Neural progenitor cell (in vitro differentiated cells): ENCODE measurements at regions not wholly inside any gene's neighbourhood (a gene's known extent, or its start where the extent isn't known, plus 50 kb on each side); places are given as distances from the start of the nearest gene placed in this dataset.

Source experiments
- EZH2 ChIP-seq: fragments of 200-600 bp; sonication (generic); IDR thresholded peaks from 2 replicates; pipeline ENCODE4 v1.6.1; 2017; ENCODE audit warnings: antibody characterized with exemption, mild to moderate bottlenecking, moderate library complexity
- EZH2phosphoT487 ChIP-seq: fragments of 200-600 bp; sonication (generic); IDR thresholded peaks from 2 replicates; pipeline ENCODE4 v1.6.1; 2017; ENCODE audit warnings: antibody characterized with exemption
- TF ChIP-seq, protein P1 (sequence below): fragments of 200-600 bp; sonication (generic); IDR thresholded peaks from 2 replicates; pipeline ENCODE4 v1.5.1; 2017; ENCODE audit warnings: antibody characterized with exemption, mild to moderate bottlenecking

DNA sequence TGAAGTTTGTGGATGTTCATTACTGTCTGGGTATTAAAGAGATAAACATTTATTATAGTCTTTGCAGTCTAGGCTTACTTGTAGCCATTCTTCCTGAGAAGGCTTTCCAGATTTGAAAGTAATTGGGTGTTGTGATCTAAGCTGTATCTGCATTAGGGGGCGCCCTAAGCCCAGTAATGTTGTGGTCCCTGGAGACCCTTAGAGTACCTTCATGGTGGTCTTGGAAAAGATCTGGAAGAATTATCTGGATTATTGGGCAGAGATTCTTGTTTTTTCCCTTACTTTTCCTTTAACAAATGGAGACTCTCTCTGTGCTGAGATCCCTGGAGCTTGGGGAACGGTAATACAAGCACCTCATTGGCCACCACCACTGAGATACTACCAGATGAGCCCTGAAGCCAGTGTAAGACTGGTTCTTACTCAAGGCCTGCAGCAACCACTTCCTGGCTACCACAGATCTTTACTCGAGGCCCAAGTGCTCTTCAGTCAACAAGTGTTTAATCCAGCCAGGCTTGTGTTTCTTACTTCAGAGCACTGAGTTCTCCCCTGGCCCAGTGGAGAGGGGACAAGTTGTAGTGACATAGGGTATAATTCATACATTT lies 63.1 kb downstream of the RTL3 start:
- TF ChIP-seq, protein P1, sequence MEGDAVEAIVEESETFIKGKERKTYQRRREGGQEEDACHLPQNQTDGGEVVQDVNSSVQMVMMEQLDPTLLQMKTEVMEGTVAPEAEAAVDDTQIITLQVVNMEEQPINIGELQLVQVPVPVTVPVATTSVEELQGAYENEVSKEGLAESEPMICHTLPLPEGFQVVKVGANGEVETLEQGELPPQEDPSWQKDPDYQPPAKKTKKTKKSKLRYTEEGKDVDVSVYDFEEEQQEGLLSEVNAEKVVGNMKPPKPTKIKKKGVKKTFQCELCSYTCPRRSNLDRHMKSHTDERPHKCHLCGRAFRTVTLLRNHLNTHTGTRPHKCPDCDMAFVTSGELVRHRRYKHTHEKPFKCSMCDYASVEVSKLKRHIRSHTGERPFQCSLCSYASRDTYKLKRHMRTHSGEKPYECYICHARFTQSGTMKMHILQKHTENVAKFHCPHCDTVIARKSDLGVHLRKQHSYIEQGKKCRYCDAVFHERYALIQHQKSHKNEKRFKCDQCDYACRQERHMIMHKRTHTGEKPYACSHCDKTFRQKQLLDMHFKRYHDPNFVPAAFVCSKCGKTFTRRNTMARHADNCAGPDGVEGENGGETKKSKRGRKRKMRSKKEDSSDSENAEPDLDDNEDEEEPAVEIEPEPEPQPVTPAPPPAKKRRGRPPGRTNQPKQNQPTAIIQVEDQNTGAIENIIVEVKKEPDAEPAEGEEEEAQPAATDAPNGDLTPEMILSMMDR: peak; percentile 63
- TF ChIP-seq EZH2: no peak
- no peak for TF ChIP-seq EZH2phosphoT487
